Liver (tissue), 3 donors: ENCODE measurements at regions not wholly inside any gene's neighbourhood (a gene's known extent, or its start where the extent isn't known, plus 50 kb on each side); places are given as distances from the start of the nearest gene placed in this dataset.

ENCODE experiments used
- EGR1 ChIP-seq, 2 donors: IDR thresholded peaks; 2 replicates each; pipeline ENCODE4 v1.6.1; 2016 to 2018; ENCODE audit warnings: antibody characterized with exemption in 2 of 2, low read depth in 2 of 2
- FOXA1 ChIP-seq: IDR thresholded peaks from 2 replicates; pipeline ENCODE4 v1.6.1; 2016; ENCODE audit warnings: antibody characterized with exemption
- GABPA ChIP-seq, 2 donors: IDR thresholded peaks in 1 of 2; conservative IDR thresholded peaks in 1 of 2; 2 replicates each; pipeline ENCODE4 v1.6.1; 2016; ENCODE audit warnings: antibody characterized with exemption in 2 of 2, mild to moderate bottlenecking in 1 of 2, moderate library complexity in 1 of 2
- HNF4G ChIP-seq: IDR thresholded peaks from 2 replicates; pipeline ENCODE4 v1.6.1; 2016; ENCODE audit warnings: antibody characterized with exemption
- JUND ChIP-seq, 2 donors: IDR thresholded peaks; 2 replicates each; pipeline ENCODE4 v1.6.1; 2016; ENCODE audit warnings: antibody characterized with exemption in 2 of 2
- NR2F2 ChIP-seq: IDR thresholded peaks from 2 replicates; pipeline ENCODE4 v1.6.1; 2016; ENCODE audit warnings: antibody characterized with exemption
- RAD21 ChIP-seq, 2 donors: IDR thresholded peaks; 2 replicates each; pipeline ENCODE4 v1.6.1; 2016; ENCODE audit warnings: antibody characterized with exemption in 2 of 2, mild to moderate bottlenecking in 2 of 2
- RXRA ChIP-seq, 2 donors: IDR thresholded peaks; 2 replicates each; pipeline ENCODE4 v1.6.1; 2017 to 2018; ENCODE audit warnings: antibody characterized with exemption in 2 of 2, mild to moderate bottlenecking in 1 of 2
- TAF1 ChIP-seq: conservative IDR thresholded peaks from 2 replicates; pipeline ENCODE4 v1.6.1; 2016; ENCODE audit warnings: antibody characterized with exemption, mild to moderate bottlenecking
- YY1 ChIP-seq: IDR thresholded peaks from 2 replicates; pipeline ENCODE4 v1.6.1; 2016; ENCODE audit warnings: antibody characterized with exemption, mild to moderate bottlenecking
- TF ChIP-seq, protein P1 (sequence below): fragments of 150-350 bp; IDR thresholded peaks from 2 replicates; pipeline ENCODE4 v1.5.1; 2017; ENCODE audit warnings: improper control_type of control experiment, low read depth, low read length; ENCODE audit not compliant: missing input control
- TF ChIP-seq, protein P2 (sequence below): IDR thresholded peaks from 2 replicates; pipeline ENCODE4 v1.6.1; 2016; ENCODE audit warnings: antibody characterized with exemption
- TF ChIP-seq, protein P3 (sequence below): IDR thresholded peaks from 2 replicates; pipeline ENCODE4 v1.6.1; 2016; ENCODE audit warnings: antibody characterized with exemption
- TF ChIP-seq, protein P4 (sequence below): IDR thresholded peaks from 2 replicates; pipeline ENCODE4 v1.6.1; 2016; ENCODE audit warnings: antibody characterized with exemption, mild to moderate bottlenecking
- donor health status: healthy.
- donor health status: healthy.

DNA sequence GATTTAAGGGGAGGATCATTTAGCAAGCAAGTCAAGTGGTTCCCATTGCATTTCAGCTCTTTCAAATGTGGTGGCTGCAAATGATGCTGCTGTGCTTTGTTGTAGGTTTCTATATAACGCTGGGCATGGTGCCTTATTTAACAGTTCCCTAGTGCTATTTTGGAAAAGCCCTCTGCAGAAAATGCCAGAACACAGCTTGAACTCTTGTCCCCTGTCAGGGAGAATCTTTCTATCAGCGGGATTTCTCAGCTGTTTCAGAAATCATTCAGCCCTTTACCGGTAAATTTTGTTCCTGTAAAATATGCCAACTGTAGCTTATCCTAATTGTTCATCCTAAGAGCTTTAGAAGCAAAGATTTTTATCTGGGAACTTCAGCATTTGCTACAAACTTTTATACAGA lies 77.8 kb upstream of the DTNA start:
- TF ChIP-seq NR2F2: no peak
- TF ChIP-seq TAF1: no peak
- TF ChIP-seq, protein P1, sequence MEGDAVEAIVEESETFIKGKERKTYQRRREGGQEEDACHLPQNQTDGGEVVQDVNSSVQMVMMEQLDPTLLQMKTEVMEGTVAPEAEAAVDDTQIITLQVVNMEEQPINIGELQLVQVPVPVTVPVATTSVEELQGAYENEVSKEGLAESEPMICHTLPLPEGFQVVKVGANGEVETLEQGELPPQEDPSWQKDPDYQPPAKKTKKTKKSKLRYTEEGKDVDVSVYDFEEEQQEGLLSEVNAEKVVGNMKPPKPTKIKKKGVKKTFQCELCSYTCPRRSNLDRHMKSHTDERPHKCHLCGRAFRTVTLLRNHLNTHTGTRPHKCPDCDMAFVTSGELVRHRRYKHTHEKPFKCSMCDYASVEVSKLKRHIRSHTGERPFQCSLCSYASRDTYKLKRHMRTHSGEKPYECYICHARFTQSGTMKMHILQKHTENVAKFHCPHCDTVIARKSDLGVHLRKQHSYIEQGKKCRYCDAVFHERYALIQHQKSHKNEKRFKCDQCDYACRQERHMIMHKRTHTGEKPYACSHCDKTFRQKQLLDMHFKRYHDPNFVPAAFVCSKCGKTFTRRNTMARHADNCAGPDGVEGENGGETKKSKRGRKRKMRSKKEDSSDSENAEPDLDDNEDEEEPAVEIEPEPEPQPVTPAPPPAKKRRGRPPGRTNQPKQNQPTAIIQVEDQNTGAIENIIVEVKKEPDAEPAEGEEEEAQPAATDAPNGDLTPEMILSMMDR: no peak
- no peak for TF ChIP-seq RAD21 (IDR thresholded peaks at IDR 0.05)
- TF ChIP-seq, protein P2, sequence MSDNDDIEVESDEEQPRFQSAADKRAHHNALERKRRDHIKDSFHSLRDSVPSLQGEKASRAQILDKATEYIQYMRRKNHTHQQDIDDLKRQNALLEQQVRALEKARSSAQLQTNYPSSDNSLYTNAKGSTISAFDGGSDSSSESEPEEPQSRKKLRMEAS: no peak
- TF ChIP-seq, protein P3, sequence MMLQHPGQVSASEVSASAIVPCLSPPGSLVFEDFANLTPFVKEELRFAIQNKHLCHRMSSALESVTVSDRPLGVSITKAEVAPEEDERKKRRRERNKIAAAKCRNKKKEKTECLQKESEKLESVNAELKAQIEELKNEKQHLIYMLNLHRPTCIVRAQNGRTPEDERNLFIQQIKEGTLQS: no peak
- TF ChIP-seq EGR1 (IDR thresholded peaks at IDR 0.05; ENCODE audit: low read depth in 2 of 2): no peak
- TF ChIP-seq, protein P4, sequence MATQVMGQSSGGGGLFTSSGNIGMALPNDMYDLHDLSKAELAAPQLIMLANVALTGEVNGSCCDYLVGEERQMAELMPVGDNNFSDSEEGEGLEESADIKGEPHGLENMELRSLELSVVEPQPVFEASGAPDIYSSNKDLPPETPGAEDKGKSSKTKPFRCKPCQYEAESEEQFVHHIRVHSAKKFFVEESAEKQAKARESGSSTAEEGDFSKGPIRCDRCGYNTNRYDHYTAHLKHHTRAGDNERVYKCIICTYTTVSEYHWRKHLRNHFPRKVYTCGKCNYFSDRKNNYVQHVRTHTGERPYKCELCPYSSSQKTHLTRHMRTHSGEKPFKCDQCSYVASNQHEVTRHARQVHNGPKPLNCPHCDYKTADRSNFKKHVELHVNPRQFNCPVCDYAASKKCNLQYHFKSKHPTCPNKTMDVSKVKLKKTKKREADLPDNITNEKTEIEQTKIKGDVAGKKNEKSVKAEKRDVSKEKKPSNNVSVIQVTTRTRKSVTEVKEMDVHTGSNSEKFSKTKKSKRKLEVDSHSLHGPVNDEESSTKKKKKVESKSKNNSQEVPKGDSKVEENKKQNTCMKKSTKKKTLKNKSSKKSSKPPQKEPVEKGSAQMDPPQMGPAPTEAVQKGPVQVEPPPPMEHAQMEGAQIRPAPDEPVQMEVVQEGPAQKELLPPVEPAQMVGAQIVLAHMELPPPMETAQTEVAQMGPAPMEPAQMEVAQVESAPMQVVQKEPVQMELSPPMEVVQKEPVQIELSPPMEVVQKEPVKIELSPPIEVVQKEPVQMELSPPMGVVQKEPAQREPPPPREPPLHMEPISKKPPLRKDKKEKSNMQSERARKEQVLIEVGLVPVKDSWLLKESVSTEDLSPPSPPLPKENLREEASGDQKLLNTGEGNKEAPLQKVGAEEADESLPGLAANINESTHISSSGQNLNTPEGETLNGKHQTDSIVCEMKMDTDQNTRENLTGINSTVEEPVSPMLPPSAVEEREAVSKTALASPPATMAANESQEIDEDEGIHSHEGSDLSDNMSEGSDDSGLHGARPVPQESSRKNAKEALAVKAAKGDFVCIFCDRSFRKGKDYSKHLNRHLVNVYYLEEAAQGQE: no peak
- TF ChIP-seq RXRA (IDR thresholded peaks at IDR 0.05): no peak
- no peak for TF ChIP-seq FOXA1
- no peak for TF ChIP-seq YY1
- no peak for TF ChIP-seq GABPA (IDR thresholded peaks at IDR 0.05 in 1 of 2, conservative IDR thresholded peaks at IDR 0.05 in 1 of 2)
- no peak for TF ChIP-seq JUND (IDR thresholded peaks at IDR 0.05)
- no peak for TF ChIP-seq HNF4G
